K562 (cell line): ENCODE measurements at regions not wholly inside any gene's neighbourhood (a gene's known extent, or its start where the extent isn't known, plus 50 kb on each side); places are given as distances from the start of the nearest gene placed in this dataset.

Experiments
- ATAC-seq: fragments of 200-7000 bp; cut with Tn5 transposase; 3 replicates; pipeline ENCODE4 v1.9.1; 2020; ENCODE audit warnings: moderate library complexity
- BruUV-seq: library from RNA; stranded (reverse); fragments of 400-500 nt; replicated peaks from 2 replicates; lab custom pipeline; 2021; lab: Mats Ljungman, UMichigan
- CTCF ChIA-PET: fragments of 300-600 bp; formaldehyde crosslinking; extraction: SDS; loops from one replicate; lab custom pipeline; 2021; ENCODE audit warnings: low intra/inter-chr PET ratio; lab: Yijun Ruan, JAX
- POLR2A ChIA-PET: fragments of 300-600, 350-650 bp; sonication (Branson Sonifier 250); formaldehyde crosslinking; extraction: SDS; loops from one replicate; lab custom pipeline; 2021; ENCODE audit warnings: antibody characterized with exemption, inconsistent platforms; lab: Yijun Ruan, JAX
- DNase-seq, 4 experiments: peaks; one replicate each; pipeline versions ENCODE4 v3.0.0 to v3.0.0-alpha.2; 2011 to 2018; ENCODE audit warnings: low spot score in 3 of 4, mixed read lengths in 3 of 4; ENCODE audit errors: extremely low read depth in 1 of 4
- FAIRE-seq: peaks from 2 replicates; lab custom pipeline; 2011; peaks lifted over from hg19 to GRCh38; lab: Jason Lieb, UNC
- H2AFZ ChIP-seq: 2 replicates; pipeline ENCODE4 v1.6.0; 2011; ENCODE audit warnings: low read depth, low read length, control low read depth, inconsistent platforms
- H3K27ac ChIP-seq: fragments of 200-600 bp; 3 replicates; pipeline ENCODE4 v1.8.0; 2011; ENCODE audit warnings: low read depth, mild to moderate bottlenecking, control low read depth, inconsistent platforms, low read length, moderate library complexity, mixed read lengths; ENCODE audit errors: extremely low read depth
- H3K27me3 ChIP-seq, 2 experiments: fragments of 300-600 bp in 1 of 2; 2 replicates in 1 of 2; 3 replicates in 1 of 2; pipeline versions ENCODE4 v1.6.0 to v1.8.0; 2011; ENCODE audit warnings: inconsistent platforms in 2 of 2, low read length in 2 of 2, mild to moderate bottlenecking in 1 of 2, mixed read lengths in 1 of 2, moderate library complexity in 1 of 2; ENCODE audit not compliant: control insufficient read depth in 2 of 2, insufficient read depth in 2 of 2
- H3K36me3 ChIP-seq: fragments of 300-600 bp; 3 replicates; pipeline ENCODE4 v1.8.0; 2011; ENCODE audit warnings: mild to moderate bottlenecking, low read length, inconsistent platforms; ENCODE audit not compliant: control insufficient read depth, insufficient read depth
- H3K4me1 ChIP-seq, 2 experiments: fragments of 200-600 bp in 1 of 2; replicated peaks in 1 of 2; 2 replicates in 1 of 2; 3 replicates in 1 of 2; pipeline versions ENCODE4 v1.5.1 to v1.8.0; 2011; ENCODE audit warnings: inconsistent platforms in 2 of 2, low read length in 2 of 2, mild to moderate bottlenecking in 1 of 2, mixed read lengths in 1 of 2, moderate library complexity in 1 of 2; ENCODE audit not compliant: control insufficient read depth in 2 of 2, insufficient read depth in 2 of 2
- H3K4me2 ChIP-seq: 2 replicates; pipeline ENCODE4 v1.6.1; 2011; ENCODE audit warnings: low read length, control low read depth, inconsistent platforms, mixed read lengths; ENCODE audit not compliant: insufficient read depth
- H3K4me3 ChIP-seq: fragments of 200-600 bp; sonication (generic), shearing (Covaris generic); 2 replicates; pipeline ENCODE4 v1.5.1; 2016; ENCODE audit warnings: control low read depth, inconsistent platforms
- H3K79me2 ChIP-seq: fragments of 200-600 bp; 3 replicates; pipeline ENCODE4 v1.8.0; 2011; ENCODE audit warnings: low read length, inconsistent platforms; ENCODE audit not compliant: control insufficient read depth, insufficient read depth
- H3K9ac ChIP-seq, 2 experiments: 2 replicates each; pipeline versions ENCODE4 v1.6.0 to v1.6.1; 2011; ENCODE audit warnings: low read depth in 2 of 2, low read length in 2 of 2, control low read depth in 1 of 2, inconsistent platforms in 1 of 2, mild to moderate bottlenecking in 1 of 2, mixed read lengths in 1 of 2; ENCODE audit not compliant: insufficient read depth in 1 of 2
- H3K9me1 ChIP-seq: one replicate; pipeline ENCODE4 v1.6.0; 2011; ENCODE audit warnings: inconsistent platforms, mild to moderate bottlenecking, low read length, moderate library complexity; ENCODE audit not compliant: control insufficient read depth, insufficient read depth
- H3K9me3 ChIP-seq: replicated peaks from 2 replicates; pipeline ENCODE4 v1.5.1; 2011; ENCODE audit warnings: low read depth, low read length, inconsistent platforms; ENCODE audit not compliant: control insufficient read depth, insufficient read depth
- H4K20me1 ChIP-seq: replicated peaks from 2 replicates; pipeline ENCODE4 v1.6.1; 2011; ENCODE audit warnings: low read length, inconsistent platforms, mixed read lengths; ENCODE audit not compliant: control insufficient read depth, insufficient read depth
- C11orf30 ChIP-seq: fragments of 450-650 bp; IDR thresholded peaks from 2 replicates; pipeline ENCODE4 v1.6.1; 2016; ENCODE audit warnings: low read depth, mild to moderate bottlenecking
- CXXC5 ChIP-seq: fragments of 250-450 bp; sonication (Bioruptor Pico); IDR thresholded peaks from 2 replicates; pipeline ENCODE4 v1.8.0; 2022; ENCODE audit warnings: inconsistent platforms, mild to moderate bottlenecking, moderate library complexity
- GATAD2B ChIP-seq: fragments of 450-650 bp; IDR thresholded peaks from 2 replicates; pipeline ENCODE4 v1.6.1; 2017; ENCODE audit warnings: mild to moderate bottlenecking, borderline replicate concordance
- MAFK ChIP-seq: IDR thresholded peaks from 2 replicates; pipeline ENCODE4 v1.6.1; 2011; ENCODE audit warnings: low read length, improper control_type of control experiment
- NBN ChIP-seq: fragments of 450-650 bp; IDR thresholded peaks from 2 replicates; pipeline ENCODE4 v1.6.1; 2016; ENCODE audit warnings: low read depth, mild to moderate bottlenecking
- POLR2B ChIP-seq: fragments of 450-650 bp; IDR thresholded peaks from 2 replicates; pipeline ENCODE4 v1.6.1; 2018; ENCODE audit warnings: low read depth; ENCODE audit not compliant: partially characterized antibody
- POLR3G ChIP-seq: IDR thresholded peaks from 2 replicates; pipeline ENCODE4 v1.6.1; 2011; ENCODE audit not compliant: insufficient read length, insufficient replicate concordance; ENCODE audit errors: extremely low read depth
- RHOXF2B ChIP-seq: fragments of 250-450 bp; sonication (Bioruptor Pico); conservative IDR thresholded peaks from 2 replicates; pipeline ENCODE4 v1.5.1; 2021
- SMC3 ChIP-seq: conservative IDR thresholded peaks from 2 replicates; pipeline ENCODE4 v1.6.1; 2011; ENCODE audit warnings: low read depth, low read length, improper control_type of control experiment; ENCODE audit not compliant: insufficient read depth
- TAF7 ChIP-seq: fragments of 450-650 bp; IDR thresholded peaks from 2 replicates; pipeline ENCODE4 v1.6.1; 2016; ENCODE audit warnings: missing genetic modification characterization, missing compliant biosample characterization
- TGIF2 ChIP-seq: sonication (generic); formaldehyde crosslinking; IDR thresholded peaks from 2 replicates; pipeline ENCODE4 v1.8.1; 2022; ENCODE audit warnings: mild to moderate bottlenecking, missing genetic modification reagents, moderate library complexity
- ZNF444 ChIP-seq: fragments of 250-450 bp; sonication (Bioruptor Pico); IDR thresholded peaks from 2 replicates; pipeline ENCODE4 v1.4.0; 2020; ENCODE audit warnings: mild to moderate bottlenecking, moderate library complexity
- WGBS: fragments of 100-300 bp; shearing (Covaris generic); methylation state at CpG from one replicate; pipeline ENCODE4 v1.1.6; 2016; ENCODE audit warnings: low coverage, mixed read lengths; ENCODE audit not compliant: insufficient coverage; ENCODE audit errors: missing lambda C conversion rate; 5-methylcytosine and 5-hydroxymethylcytosine counted together
- in situ Hi-C: fragments of 300-500 bp; cut with MboI; formaldehyde crosslinking; loops from 4 replicates; pipeline ENCODE4 v1.15.0; 2018; ENCODE audit warnings: inconsistent platforms, mixed read lengths
- intact Hi-C: fragments of 100-400 bp; cut with micrococcal nuclease; formaldehyde crosslinking; loops from 2 replicates; pipeline ENCODE4 v1.14.2; 2022
- TF ChIP-seq, protein P1 (sequence below), 3 experiments: IDR thresholded peaks in 2 of 3; conservative IDR thresholded peaks in 1 of 3; 2 replicates each; pipeline ENCODE4 v1.5.1; 2011 to 2012; ENCODE audit warnings: low read length in 3 of 3, mild to moderate bottlenecking in 3 of 3, control low read depth in 2 of 3, improper control_type of control experiment in 1 of 3, inconsistent platforms in 1 of 3, low read depth in 1 of 3, mixed read lengths in 1 of 3, moderate library complexity in 1 of 3; ENCODE audit not compliant: insufficient read depth in 2 of 3
- TF ChIP-seq, protein P2 (sequence below): IDR thresholded peaks from 2 replicates; pipeline ENCODE4 v1.6.1; 2016; ENCODE audit warnings: missing genetic modification characterization, missing compliant biosample characterization
- TF ChIP-seq, protein P3 (sequence below): fragments of 250-450 bp; sonication (Bioruptor Pico); IDR thresholded peaks from 2 replicates; pipeline ENCODE4 v1.5.0; 2020; ENCODE audit warnings: mild to moderate bottlenecking

DNA sequence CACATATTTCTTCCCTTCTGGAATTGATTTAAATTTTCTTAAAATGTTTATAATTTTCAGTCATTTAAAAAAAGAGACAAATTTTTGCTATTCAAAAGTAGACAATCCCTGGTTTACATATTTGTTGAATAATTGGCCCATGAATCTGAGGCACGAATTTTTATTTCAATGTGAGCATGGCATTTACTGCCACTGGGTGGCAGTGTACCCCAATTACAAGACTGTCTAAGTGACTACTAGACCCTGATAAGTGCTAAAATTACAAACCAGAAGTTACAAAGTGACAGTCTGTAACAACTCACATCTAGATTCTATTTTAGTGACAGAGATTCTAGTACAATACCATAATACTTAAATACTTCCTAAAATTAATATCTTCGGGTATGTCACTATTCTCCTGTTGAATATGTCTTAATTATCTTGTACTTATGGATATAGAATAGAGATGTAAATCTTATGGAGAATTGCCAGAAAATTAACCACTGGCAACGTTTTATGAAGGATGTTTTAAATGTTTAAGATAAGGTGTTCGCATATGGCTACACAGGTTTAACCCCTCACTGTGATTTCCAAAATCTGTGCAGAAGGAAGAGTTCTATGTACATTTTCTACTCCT, 235.8 kb downstream of the MAP2K4 start (continued):
- TF ChIP-seq, protein P1, sequence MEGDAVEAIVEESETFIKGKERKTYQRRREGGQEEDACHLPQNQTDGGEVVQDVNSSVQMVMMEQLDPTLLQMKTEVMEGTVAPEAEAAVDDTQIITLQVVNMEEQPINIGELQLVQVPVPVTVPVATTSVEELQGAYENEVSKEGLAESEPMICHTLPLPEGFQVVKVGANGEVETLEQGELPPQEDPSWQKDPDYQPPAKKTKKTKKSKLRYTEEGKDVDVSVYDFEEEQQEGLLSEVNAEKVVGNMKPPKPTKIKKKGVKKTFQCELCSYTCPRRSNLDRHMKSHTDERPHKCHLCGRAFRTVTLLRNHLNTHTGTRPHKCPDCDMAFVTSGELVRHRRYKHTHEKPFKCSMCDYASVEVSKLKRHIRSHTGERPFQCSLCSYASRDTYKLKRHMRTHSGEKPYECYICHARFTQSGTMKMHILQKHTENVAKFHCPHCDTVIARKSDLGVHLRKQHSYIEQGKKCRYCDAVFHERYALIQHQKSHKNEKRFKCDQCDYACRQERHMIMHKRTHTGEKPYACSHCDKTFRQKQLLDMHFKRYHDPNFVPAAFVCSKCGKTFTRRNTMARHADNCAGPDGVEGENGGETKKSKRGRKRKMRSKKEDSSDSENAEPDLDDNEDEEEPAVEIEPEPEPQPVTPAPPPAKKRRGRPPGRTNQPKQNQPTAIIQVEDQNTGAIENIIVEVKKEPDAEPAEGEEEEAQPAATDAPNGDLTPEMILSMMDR (IDR thresholded peaks at IDR 0.05 in 2 of 3, conservative IDR thresholded peaks at IDR 0.05 in 1 of 3; ENCODE audit: insufficient read depth in 2 of 3, low read depth in 1 of 3, low read length in 3 of 3), result peak; percentile 35 to 64 (median 52); a peak in 3 of 6 replicates
- TF ChIP-seq POLR2B (no peak), POLR3G (no peak), CXXC5 (CRISPR knock-in tag) (no peak), C11orf30 (no peak), SMC3 (peak; percentile 52; the same call in 1 of the 2 replicates), MAFK (no peak)

DNA sequence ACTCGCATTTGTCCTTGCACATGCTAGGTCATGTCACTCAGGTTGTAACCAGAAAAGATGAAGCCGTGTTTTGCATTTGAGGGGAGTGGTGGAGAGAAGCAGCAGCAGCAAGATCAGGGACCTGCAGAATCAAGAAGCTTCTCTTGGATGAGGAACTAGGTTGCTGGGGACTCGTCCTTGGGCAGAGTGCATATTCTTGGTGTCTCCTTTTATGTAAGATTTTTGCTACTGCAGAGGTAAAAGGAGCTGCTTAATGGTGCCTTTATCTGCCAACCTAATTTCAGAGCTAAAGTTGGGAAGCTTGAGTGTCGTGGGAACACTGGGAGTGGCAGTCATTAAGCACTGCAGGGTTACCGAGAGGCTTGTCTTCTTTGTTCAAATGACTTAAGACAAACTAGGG, 236.5 kb downstream of the MAP2K4 start:
- in situ Hi-C loops (loop anchor here (10.0 kb wide), 1 partner anchor 408 kb away; the partner anchor contains the start of gene MYOCD), intact Hi-C loops (loop anchor here (5.0 kb wide), 2 partner anchors 410 to 485 kb away; partner anchors contain the start of gene MYOCD)
- TF ChIP-seq TAF7 (tag) (no peak), TGIF2 (CRISPR knock-in tag) (no peak), ZNF444 (CRISPR knock-in tag) (no peak), RHOXF2B (CRISPR knock-in tag) (no peak), GATAD2B (no peak), NBN (no peak)
- TF ChIP-seq, protein P2, sequence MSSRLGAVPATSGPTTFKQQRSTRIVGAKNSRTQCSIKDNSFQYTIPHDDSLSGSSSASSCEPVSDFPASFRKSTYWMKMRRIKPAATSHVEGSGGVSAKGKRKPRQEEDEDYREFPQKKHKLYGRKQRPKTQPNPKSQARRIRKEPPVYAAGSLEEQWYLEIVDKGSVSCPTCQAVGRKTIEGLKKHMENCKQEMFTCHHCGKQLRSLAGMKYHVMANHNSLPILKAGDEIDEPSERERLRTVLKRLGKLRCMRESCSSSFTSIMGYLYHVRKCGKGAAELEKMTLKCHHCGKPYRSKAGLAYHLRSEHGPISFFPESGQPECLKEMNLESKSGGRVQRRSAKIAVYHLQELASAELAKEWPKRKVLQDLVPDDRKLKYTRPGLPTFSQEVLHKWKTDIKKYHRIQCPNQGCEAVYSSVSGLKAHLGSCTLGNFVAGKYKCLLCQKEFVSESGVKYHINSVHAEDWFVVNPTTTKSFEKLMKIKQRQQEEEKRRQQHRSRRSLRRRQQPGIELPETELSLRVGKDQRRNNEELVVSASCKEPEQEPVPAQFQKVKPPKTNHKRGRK (tag), result no peak
- TF ChIP-seq, protein P3, sequence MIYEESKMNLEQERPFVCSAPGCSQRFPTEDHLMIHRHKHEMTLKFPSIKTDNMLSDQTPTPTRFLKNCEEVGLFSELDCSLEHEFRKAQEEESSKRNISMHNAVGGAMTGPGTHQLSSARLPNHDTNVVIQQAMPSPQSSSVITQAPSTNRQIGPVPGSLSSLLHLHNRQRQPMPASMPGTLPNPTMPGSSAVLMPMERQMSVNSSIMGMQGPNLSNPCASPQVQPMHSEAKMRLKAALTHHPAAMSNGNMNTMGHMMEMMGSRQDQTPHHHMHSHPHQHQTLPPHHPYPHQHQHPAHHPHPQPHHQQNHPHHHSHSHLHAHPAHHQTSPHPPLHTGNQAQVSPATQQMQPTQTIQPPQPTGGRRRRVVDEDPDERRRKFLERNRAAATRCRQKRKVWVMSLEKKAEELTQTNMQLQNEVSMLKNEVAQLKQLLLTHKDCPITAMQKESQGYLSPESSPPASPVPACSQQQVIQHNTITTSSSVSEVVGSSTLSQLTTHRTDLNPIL, result no peak
- no peaks in the 10 kb centered on the region for H3K4me1 ChIP-seq
- no peak overlapping the region for H3K4me3 ChIP-seq
- no peaks in the 10 kb centered on the region for H3K9me1 ChIP-seq
- FAIRE-seq (no peak), ATAC-seq (no peak), DNase-seq (no peak)
- ChIA-PET CTCF (interaction anchor here (0.5 to 1.3 kb wide), 3 partner anchors 410 to 742 kb away, joined by 3 read pairs; no protein-coding TSS in a partner anchor), POLR2A (no interaction called here)
- BruUV-seq, result no TSS peak
- no peak overlapping the region for H3K4me2 ChIP-seq
- H2AFZ ChIP-seq, result no peak overlapping the region
- H3K9me3 ChIP-seq, result no peaks in the 10 kb centered on the region; the same call in 1 of the 2 replicates
- H3K27ac ChIP-seq, result no peak overlapping the region
- H3K79me2 ChIP-seq, result no peaks in the 10 kb centered on the region
- H3K9ac ChIP-seq, result no peak overlapping the region
- H4K20me1 ChIP-seq, result no peaks in the 10 kb centered on the region
- H3K27me3 ChIP-seq, result peaks cover 0 to 6% of the 10 kb centered on the region in 2 experiments; a peak in 2 of 5 replicates
- 0% methylated on average over 5 of the region's 5 CpGs for WGBS
- H3K36me3 ChIP-seq, result no peaks in the 10 kb centered on the region
